Mucosa of rectum (tissue), 2 donors: ENCODE measurements at regions not wholly inside any gene's neighbourhood (a gene's known extent, or its start where the extent isn't known, plus 50 kb on each side); places are given as distances from the start of the nearest gene placed in this dataset.
"Not testable (repeated sequence)": the region's sequence is repeated elsewhere in the genome, so short reads cannot be mapped to it uniquely, and the experiment has no call there.

Source experiments
- H3K27ac ChIP-seq, 2 donors: one replicate each; pipeline ENCODE4 v1.7.0; 2013; ENCODE audit warnings: inconsistent platforms in 2 of 2, low read depth in 2 of 2, low read length in 2 of 2
- H3K27me3 ChIP-seq, 2 donors: one replicate each; pipeline ENCODE4 v1.7.0; 2013; ENCODE audit warnings: low read length in 2 of 2; ENCODE audit not compliant: control insufficient read depth in 2 of 2, insufficient read depth in 2 of 2
- H3K36me3 ChIP-seq, 2 donors: one replicate each; pipeline ENCODE4 v1.7.0; 2013; ENCODE audit warnings: low read length in 2 of 2; ENCODE audit not compliant: control insufficient read depth in 2 of 2, insufficient read depth in 2 of 2
- H3K4me1 ChIP-seq, 2 donors: one replicate each; pipeline ENCODE4 v1.7.0; 2013; ENCODE audit warnings: low read length in 2 of 2, mild to moderate bottlenecking in 1 of 2; ENCODE audit not compliant: control insufficient read depth in 2 of 2, insufficient read depth in 2 of 2
- H3K4me3 ChIP-seq, 2 donors: one replicate each; pipeline ENCODE4 v1.7.0; 2013; ENCODE audit warnings: low read length in 2 of 2
- H3K9ac ChIP-seq, 2 donors: one replicate each; pipeline ENCODE4 v1.7.0; 2013; ENCODE audit warnings: low read length in 2 of 2, low read depth in 1 of 2, mild to moderate bottlenecking in 1 of 2
- H3K9me3 ChIP-seq, 2 donors: one replicate each; pipeline ENCODE4 v1.7.0; 2013; ENCODE audit warnings: low read length in 2 of 2; ENCODE audit not compliant: control insufficient read depth in 2 of 2
- donor health status: healthy.
- donor health status: Normal muscosa, but diverticular disease.

GRCh38 chr10:25748509-25748908, 185.5 kb upstream of the MYO3A start:
- Histone ChIP-seq H3K9me3 (peaks cover 0 to 3% of the 10 kb centered on the region in 2 donors), H3K4me1 (no peaks in the 10 kb centered on the region), H3K36me3 (no peaks in the 10 kb centered on the region), H3K27me3 (no peaks in the 10 kb centered on the region), H3K4me3 (no peak overlapping the region), H3K9ac (no peak overlapping the region), H3K27ac (no peak overlapping the region)

GRCh38 chr10:25753776-25754175, 180.3 kb upstream of the MYO3A start:
- Histone ChIP-seq H3K4me1 (no peaks in the 10 kb centered on the region), H3K36me3 (no peaks in the 10 kb centered on the region), H3K9ac (no peak overlapping the region), H3K9me3 (peaks cover 0 to 3% of the 10 kb centered on the region in 2 donors), H3K27ac (no peak overlapping the region), H3K4me3 (no peak overlapping the region), H3K27me3 (no peaks in the 10 kb centered on the region)

GRCh38 chr10:25755874-25756273, 178.2 kb upstream of the MYO3A start:
- H3K4me3 ChIP-seq, H3K9ac ChIP-seq, H3K27ac ChIP-seq, H3K27me3 ChIP-seq, H3K9me3 ChIP-seq, H3K4me1 ChIP-seq, H3K36me3 ChIP-seq: not testable (repeated sequence)

GRCh38 chr10:25756784-25757183, 177.2 kb upstream of the MYO3A start:
- no peaks in the 10 kb centered on the region for H3K36me3 ChIP-seq
- no peaks in the 10 kb centered on the region for H3K4me1 ChIP-seq
- H3K4me3 ChIP-seq: no peak overlapping the region
- no peak overlapping the region for H3K27ac ChIP-seq
- no peak overlapping the region for H3K9ac ChIP-seq
- no peaks in the 10 kb centered on the region for H3K27me3 ChIP-seq
- H3K9me3 ChIP-seq: no peaks in the 10 kb centered on the region

GRCh38 chr10:25758041-25758457, 176.0 kb upstream of the MYO3A start:
- Histone ChIP-seq H3K27me3 (no peaks in the 10 kb centered on the region), H3K36me3 (no peaks in the 10 kb centered on the region), H3K9me3 (no peaks in the 10 kb centered on the region), H3K4me3 (no peak overlapping the region), H3K27ac (no peak overlapping the region), H3K9ac (no peak overlapping the region), H3K4me1 (no peaks in the 10 kb centered on the region)

GRCh38 chr10:25758511-25758910, 175.5 kb upstream of the MYO3A start:
- Histone ChIP-seq H3K9ac (no peak overlapping the region), H3K27ac (no peak overlapping the region), H3K4me3 (no peak overlapping the region), H3K4me1 (no peaks in the 10 kb centered on the region), H3K9me3 (no peaks in the 10 kb centered on the region), H3K27me3 (no peaks in the 10 kb centered on the region), H3K36me3 (no peaks in the 10 kb centered on the region)

- Histone ChIP-seq H3K9ac (no peak overlapping the region), H3K27me3 (no peaks in the 10 kb centered on the region), H3K4me3 (no peak overlapping the region), H3K9me3 (no peaks in the 10 kb centered on the region), H3K36me3 (no peaks in the 10 kb centered on the region), H3K4me1 (no peaks in the 10 kb centered on the region), H3K27ac (no peak overlapping the region)
Observed at GRCh38 chr10:25761937-25762336, 172.1 kb upstream of the MYO3A start.

- no peaks in the 10 kb centered on the region for H3K36me3 ChIP-seq
- no peaks in the 10 kb centered on the region for H3K27me3 ChIP-seq
- H3K4me1 ChIP-seq: no peaks in the 10 kb centered on the region
- H3K4me3 ChIP-seq: no peak overlapping the region
- H3K9ac ChIP-seq: no peak overlapping the region
- H3K27ac ChIP-seq: no peak overlapping the region
- H3K9me3 ChIP-seq: no peaks in the 10 kb centered on the region
Observed at GRCh38 chr10:25766213-25766612, 167.8 kb upstream of the MYO3A start.

- Histone ChIP-seq H3K36me3 (no peaks in the 10 kb centered on the region), H3K9me3 (no peaks in the 10 kb centered on the region), H3K27me3 (no peaks in the 10 kb centered on the region), H3K9ac (no peak overlapping the region), H3K4me3 (no peak overlapping the region), H3K4me1 (no peaks in the 10 kb centered on the region), H3K27ac (no peak overlapping the region)
Observed at GRCh38 chr10:25766687-25767221, 167.3 kb upstream of the MYO3A start.

GRCh38 chr10:25768167-25768566, 165.9 kb upstream of the MYO3A start:
- Histone ChIP-seq H3K9me3 (no peaks in the 10 kb centered on the region), H3K4me1 (no peaks in the 10 kb centered on the region), H3K27me3 (no peaks in the 10 kb centered on the region), H3K36me3 (no peaks in the 10 kb centered on the region), H3K27ac (no peak overlapping the region), H3K9ac (no peak overlapping the region), H3K4me3 (no peak overlapping the region)

- Histone ChIP-seq H3K9me3 (no peaks in the 10 kb centered on the region), H3K27me3 (no peaks in the 10 kb centered on the region), H3K36me3 (no peaks in the 10 kb centered on the region), H3K4me3 (no peak overlapping the region), H3K9ac (no peak overlapping the region), H3K4me1 (no peaks in the 10 kb centered on the region), H3K27ac (no peak overlapping the region)
Observed at GRCh38 chr10:25778646-25779045, 155.4 kb upstream of the MYO3A start.
